ENCODE measurements at regions not wholly inside any gene's neighbourhood (a gene's known extent, or its start where the extent isn't known, plus 50 kb on each side); places are given as distances from the start of the nearest gene placed in this dataset.

DNA sequence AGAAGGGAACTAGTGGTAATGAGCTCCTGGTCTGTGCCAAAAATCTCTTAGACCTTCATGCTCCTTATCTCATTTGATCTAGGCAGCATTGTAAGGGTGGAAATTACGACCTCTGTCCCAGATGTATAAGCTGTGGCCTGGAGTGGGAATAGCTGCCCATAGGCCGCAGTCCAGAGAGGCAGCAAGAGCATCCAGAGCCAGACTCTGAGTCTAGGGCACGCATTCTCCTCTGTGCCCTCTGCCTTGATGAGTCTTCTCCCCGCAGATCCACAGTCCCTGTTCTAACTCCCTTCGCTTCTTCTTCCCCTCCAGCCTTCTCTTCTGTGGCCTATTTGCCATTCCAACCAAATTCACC, 304.6 kb downstream of the MYCN start:
- H3K36me3 ChIP-seq (ENCODE audit: control insufficient read depth, insufficient read depth, low read length), result no peaks in the 10 kb centered on the region
- 97% methylated on average over 5 of the region's 5 CpGs for WGBS (ENCODE audit: insufficient coverage)
- H3K27me3 ChIP-seq (ENCODE audit: control insufficient read depth, insufficient read depth, low read length), result no peaks in the 10 kb centered on the region
- H3K9me3 ChIP-seq (ENCODE audit: control insufficient read depth, insufficient read depth, low read length), result no peaks in the 10 kb centered on the region
- no peak for DNase-seq (ENCODE audit: low read depth in 4 of 6, low spot score in 6 of 6)
- no peak overlapping the region for H3K4me3 ChIP-seq (ENCODE audit: low read depth, low read length)
- H3K4me1 ChIP-seq (ENCODE audit: control insufficient read depth, insufficient read depth, low read length), result peaks cover 11% of the 10 kb centered on the region
- no peak overlapping the region for H3K27ac ChIP-seq (ENCODE audit: low read depth, low read length)

DNA sequence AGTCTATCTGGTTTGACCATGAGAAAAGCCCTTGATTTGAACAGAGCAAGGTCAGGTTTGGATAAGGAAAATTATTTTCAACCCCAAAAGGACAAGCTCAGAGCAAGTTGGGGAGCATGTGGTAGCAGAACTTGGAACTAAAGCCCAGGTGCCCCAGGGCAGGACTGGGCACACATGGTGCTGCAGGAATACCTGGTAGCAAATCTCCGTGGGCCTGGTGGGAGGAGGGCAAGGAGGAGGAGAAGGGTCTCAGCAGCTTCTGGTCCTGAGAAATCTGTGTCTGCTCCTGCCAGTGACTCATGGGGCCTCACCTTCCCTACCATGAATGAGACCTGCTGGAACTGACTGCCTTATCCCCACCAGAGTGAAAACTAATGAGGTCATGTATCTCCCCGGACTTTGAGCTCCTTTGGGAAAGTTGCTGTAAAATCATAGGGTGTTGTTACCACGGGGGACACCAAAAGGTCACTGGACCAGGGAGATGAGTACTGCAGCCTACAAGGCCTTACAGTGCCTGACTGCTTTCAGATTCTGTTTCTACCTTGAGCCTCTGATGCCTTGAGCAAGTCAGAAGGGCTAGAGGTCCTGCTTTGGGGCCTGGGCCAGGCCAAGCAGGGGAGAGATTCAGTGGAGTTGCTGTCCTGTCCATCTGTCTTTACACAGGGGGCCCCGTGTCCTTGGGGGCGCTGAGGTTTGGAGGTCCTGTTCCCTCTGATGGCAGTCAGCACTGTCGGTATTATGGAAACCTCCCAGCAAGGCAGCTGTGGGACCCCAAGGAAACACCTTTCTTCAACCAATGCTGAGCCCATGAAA, 304.0 kb downstream of the MYCN start:
- 95% methylated on average over 5 of the region's 6 CpGs for WGBS (ENCODE audit: insufficient coverage)
- Histone ChIP-seq H3K27ac (ENCODE audit: low read depth, low read length) (no peak overlapping the region), H3K36me3 (ENCODE audit: control insufficient read depth, insufficient read depth, low read length) (no peaks in the 10 kb centered on the region), H3K4me1 (ENCODE audit: control insufficient read depth, insufficient read depth, low read length) (peaks cover 5% of the 10 kb centered on the region), H3K27me3 (ENCODE audit: control insufficient read depth, insufficient read depth, low read length) (no peaks in the 10 kb centered on the region), H3K4me3 (ENCODE audit: low read depth, low read length) (no peak overlapping the region), H3K9me3 (ENCODE audit: control insufficient read depth, insufficient read depth, low read length) (no peaks in the 10 kb centered on the region)
- no peak for DNase-seq (ENCODE audit: low read depth in 4 of 6, low spot score in 6 of 6)

DNA sequence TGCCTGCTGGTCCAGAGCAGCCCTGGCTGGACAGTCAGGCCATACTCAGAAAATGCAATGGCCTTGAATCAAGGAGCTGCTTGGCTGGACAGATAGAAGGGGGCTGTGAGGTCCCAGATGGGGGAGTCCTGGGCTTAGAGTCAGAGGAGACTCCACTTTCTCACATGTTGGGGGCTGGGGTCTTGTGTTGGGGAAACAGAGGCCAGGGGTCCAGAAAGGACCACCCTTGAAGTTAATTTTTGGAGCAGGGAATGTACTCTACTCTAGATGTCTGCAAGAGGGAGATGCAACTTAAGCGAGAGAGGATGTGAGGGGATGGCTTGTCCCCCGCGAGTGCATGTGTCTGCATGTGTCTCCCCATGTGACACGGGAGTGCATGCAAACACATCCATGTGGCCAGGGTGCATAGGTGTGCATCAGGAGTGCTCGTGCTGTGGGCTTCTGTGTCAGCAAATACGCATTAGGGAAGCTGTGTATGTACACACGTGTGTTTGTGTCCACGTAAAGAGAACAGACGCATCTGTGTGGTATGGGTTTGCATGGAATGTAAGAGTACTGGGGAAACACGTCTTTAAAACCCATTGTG, 303.2 kb downstream of the MYCN start:
- Histone ChIP-seq H3K36me3 (ENCODE audit: control insufficient read depth, insufficient read depth, low read length) (no peaks in the 10 kb centered on the region), H3K27ac (ENCODE audit: low read depth, low read length) (no peak overlapping the region), H3K27me3 (ENCODE audit: control insufficient read depth, insufficient read depth, low read length) (no peaks in the 10 kb centered on the region), H3K4me3 (ENCODE audit: low read depth, low read length) (no peak overlapping the region), H3K4me1 (ENCODE audit: control insufficient read depth, insufficient read depth, low read length) (peaks cover 2% of the 10 kb centered on the region), H3K9me3 (ENCODE audit: control insufficient read depth, insufficient read depth, low read length) (no peaks in the 10 kb centered on the region)
- DNase-seq (ENCODE audit: low read depth in 4 of 6, low spot score in 6 of 6), result no peak
- 93% methylated on average over 9 of the region's 10 CpGs for WGBS (ENCODE audit: insufficient coverage)

DNA sequence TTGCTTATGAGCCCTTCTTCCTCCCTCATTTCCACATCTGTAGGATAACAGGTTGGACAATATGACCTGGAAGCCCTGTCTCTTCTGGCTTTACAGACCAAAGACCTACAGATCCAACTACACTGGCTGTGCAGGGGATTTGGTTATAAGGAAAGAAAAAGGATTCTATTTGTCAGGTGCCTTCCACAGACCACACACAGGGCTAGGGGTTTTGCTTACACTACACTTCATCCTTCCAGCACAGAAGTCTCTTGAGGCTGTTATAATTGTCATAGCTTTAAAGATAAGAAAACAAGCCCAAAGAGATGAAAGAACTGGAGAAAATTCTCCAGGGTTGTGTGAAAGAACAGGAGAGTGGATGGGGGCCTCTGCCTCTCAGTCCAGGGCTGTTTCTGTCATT, 302.6 kb downstream of the MYCN start:
- Histone ChIP-seq H3K9me3 (ENCODE audit: control insufficient read depth, insufficient read depth, low read length) (no peaks in the 10 kb centered on the region), H3K27ac (ENCODE audit: low read depth, low read length) (no peak overlapping the region), H3K27me3 (ENCODE audit: control insufficient read depth, insufficient read depth, low read length) (no peaks in the 10 kb centered on the region), H3K4me3 (ENCODE audit: low read depth, low read length) (no peak overlapping the region), H3K36me3 (ENCODE audit: control insufficient read depth, insufficient read depth, low read length) (no peaks in the 10 kb centered on the region), H3K4me1 (ENCODE audit: control insufficient read depth, insufficient read depth, low read length) (peaks cover 2% of the 10 kb centered on the region)
- no peak for DNase-seq (ENCODE audit: low read depth in 4 of 6, low spot score in 6 of 6)

- no peaks in the 10 kb centered on the region for H3K9me3 ChIP-seq (ENCODE audit: control insufficient read depth, insufficient read depth, low read length)
- no peaks in the 10 kb centered on the region for H3K27me3 ChIP-seq (ENCODE audit: control insufficient read depth, insufficient read depth, low read length)
- H3K27ac ChIP-seq (ENCODE audit: low read depth, low read length), result peak overlapping the region; percentile 52
- peak in 1 of 6 donors; percentile 52 for DNase-seq (ENCODE audit: low read depth in 4 of 6, low spot score in 6 of 6)
- no peaks in the 10 kb centered on the region for H3K36me3 ChIP-seq (ENCODE audit: control insufficient read depth, insufficient read depth, low read length)
- H3K4me1 ChIP-seq (ENCODE audit: control insufficient read depth, insufficient read depth, low read length), result peaks cover 2% of the 10 kb centered on the region
- WGBS (ENCODE audit: insufficient coverage), result 91% methylated on average over 3 of the region's 6 CpGs
- no peak overlapping the region for H3K4me3 ChIP-seq (ENCODE audit: low read depth, low read length)
These were observed 301.1 kb downstream of the MYCN start for GRCh38 chr2:16241166-16242160.

DNA sequence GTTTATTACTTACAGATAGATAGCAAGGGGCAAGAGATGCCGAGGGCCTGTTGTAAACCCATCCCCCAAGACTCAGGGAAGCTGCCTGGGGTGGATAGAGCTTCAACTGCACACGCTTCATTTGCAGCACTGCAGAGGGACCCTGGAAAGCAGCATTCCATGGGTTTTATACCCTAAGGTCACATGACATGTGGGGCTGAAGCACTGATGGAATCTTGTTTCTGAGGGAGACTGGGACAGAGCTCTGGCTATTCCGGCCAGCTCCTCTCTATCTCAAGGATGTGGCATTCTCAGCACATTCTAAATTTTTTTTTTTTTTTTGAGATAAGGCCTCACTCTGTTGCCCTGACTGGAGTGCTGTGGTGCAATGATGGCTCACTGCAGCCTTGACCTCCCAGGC, 300.1 kb downstream of the MYCN start:
- WGBS (ENCODE audit: insufficient coverage), result 71% methylated on average over 3 of the region's 3 CpGs
- Histone ChIP-seq H3K27me3 (ENCODE audit: control insufficient read depth, insufficient read depth, low read length) (no peaks in the 10 kb centered on the region), H3K4me1 (ENCODE audit: control insufficient read depth, insufficient read depth, low read length) (peaks cover 2% of the 10 kb centered on the region), H3K9me3 (ENCODE audit: control insufficient read depth, insufficient read depth, low read length) (no peaks in the 10 kb centered on the region), H3K36me3 (ENCODE audit: control insufficient read depth, insufficient read depth, low read length) (no peaks in the 10 kb centered on the region), H3K27ac (ENCODE audit: low read depth, low read length) (no peak overlapping the region), H3K4me3 (ENCODE audit: low read depth, low read length) (no peak overlapping the region)
- no peak for DNase-seq (ENCODE audit: low read depth in 4 of 6, low spot score in 6 of 6)

DNA sequence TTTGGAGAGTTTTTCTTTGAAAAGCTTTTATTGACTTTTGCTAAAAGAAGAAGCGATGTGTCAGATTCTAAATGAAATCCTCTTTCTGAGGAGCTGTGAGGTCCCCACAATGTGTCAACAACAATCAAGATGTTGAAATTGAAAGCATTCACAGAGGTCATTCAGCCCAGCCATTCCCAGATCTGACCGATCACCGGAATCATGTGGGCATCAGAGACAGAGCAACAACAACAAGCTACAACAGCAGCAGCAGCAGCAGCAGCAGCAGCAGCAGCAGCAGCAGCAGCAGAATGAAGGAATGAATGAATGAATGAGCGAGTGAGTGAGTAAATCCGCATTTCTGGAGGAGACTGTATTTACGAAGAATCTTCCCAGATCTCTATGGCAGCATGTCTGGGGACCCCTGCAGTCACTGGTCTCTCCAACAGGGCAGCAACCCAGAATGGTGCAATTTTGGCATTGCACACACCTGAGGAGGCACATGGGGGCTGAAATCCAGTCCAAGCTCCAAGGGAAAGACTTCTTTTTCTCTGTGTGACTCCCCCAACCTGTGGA, 299.0 kb downstream of the MYCN start:
- Histone ChIP-seq H3K9me3 (ENCODE audit: control insufficient read depth, insufficient read depth, low read length) (no peaks in the 10 kb centered on the region), H3K27ac (ENCODE audit: low read depth, low read length) (no peak overlapping the region), H3K27me3 (ENCODE audit: control insufficient read depth, insufficient read depth, low read length) (no peaks in the 10 kb centered on the region), H3K4me1 (ENCODE audit: control insufficient read depth, insufficient read depth, low read length) (peaks cover 2% of the 10 kb centered on the region), H3K36me3 (ENCODE audit: control insufficient read depth, insufficient read depth, low read length) (no peaks in the 10 kb centered on the region), H3K4me3 (ENCODE audit: low read depth, low read length) (no peak overlapping the region)
- no peak for DNase-seq (ENCODE audit: low read depth in 4 of 6, low spot score in 6 of 6)
- WGBS (ENCODE audit: insufficient coverage), result 90% methylated on average over 3 of the region's 6 CpGs

- no peak overlapping the region for H3K4me3 ChIP-seq (ENCODE audit: low read depth, low read length)
- H3K27ac ChIP-seq (ENCODE audit: low read depth, low read length), result no peak overlapping the region
- no peaks in the 10 kb centered on the region for H3K9me3 ChIP-seq (ENCODE audit: control insufficient read depth, insufficient read depth, low read length)
- no peaks in the 10 kb centered on the region for H3K27me3 ChIP-seq (ENCODE audit: control insufficient read depth, insufficient read depth, low read length)
- peaks cover 2% of the 10 kb centered on the region for H3K4me1 ChIP-seq (ENCODE audit: control insufficient read depth, insufficient read depth, low read length)
- H3K36me3 ChIP-seq (ENCODE audit: control insufficient read depth, insufficient read depth, low read length), result no peaks in the 10 kb centered on the region
- no peak for DNase-seq (ENCODE audit: low read depth in 4 of 6, low spot score in 6 of 6)
These were observed 298.4 kb downstream of the MYCN start for GRCh38 chr2:16238786-16239185.

- Histone ChIP-seq H3K27ac (ENCODE audit: low read depth, low read length) (no peak overlapping the region), H3K4me3 (ENCODE audit: low read depth, low read length) (no peak overlapping the region), H3K36me3 (ENCODE audit: control insufficient read depth, insufficient read depth, low read length) (no peaks in the 10 kb centered on the region), H3K9me3 (ENCODE audit: control insufficient read depth, insufficient read depth, low read length) (no peaks in the 10 kb centered on the region), H3K27me3 (ENCODE audit: control insufficient read depth, insufficient read depth, low read length) (no peaks in the 10 kb centered on the region), H3K4me1 (ENCODE audit: control insufficient read depth, insufficient read depth, low read length) (peaks cover 2% of the 10 kb centered on the region)
- no peak for DNase-seq (ENCODE audit: low read depth in 4 of 6, low spot score in 6 of 6)
- 93% methylated on average over 3 of the region's 10 CpGs for WGBS (ENCODE audit: insufficient coverage)
These were observed 297.8 kb downstream of the MYCN start for GRCh38 chr2:16238001-16238761.

All from spinal cord (tissue), 9 donors.